MCF 10A (cell line): ENCODE measurements at regions not wholly inside any gene's neighbourhood (a gene's known extent, or its start where the extent isn't known, plus 50 kb on each side); places are given as distances from the start of the nearest gene placed in this dataset.
"Not testable (repeated sequence)": the region's sequence is repeated elsewhere in the genome, so short reads cannot be mapped to it uniquely, and the experiment has no call there.

Source experiments
- BruUV-seq: library from RNA; stranded (reverse); fragments of 400-500 nt; replicated peaks from 2 replicates; lab custom pipeline; 2021; lab: Mats Ljungman, UMichigan
- CTCF ChIA-PET: fragments of 300-600 bp; sonication (Branson Sonifier 250); formaldehyde crosslinking; extraction: SDS; loops from one replicate; lab custom pipeline; 2021; ENCODE audit warnings: antibody characterized with exemption, inconsistent platforms; lab: Yijun Ruan, JAX
- POLR2A ChIA-PET: fragments of 300-600, 350-650 bp; sonication (Branson Sonifier 250); formaldehyde crosslinking; extraction: SDS; loops from one replicate; lab custom pipeline; 2020; ENCODE audit warnings: antibody characterized with exemption, inconsistent platforms; lab: Yijun Ruan, JAX
- DNase-seq: peaks from one replicate; pipeline ENCODE4 v3.0.0-alpha.2; 2018; ENCODE audit not compliant: unreplicated experiment
- H3K27ac Mint-ChIP-seq: one replicate; pipeline ENCODE4 v1.8.0; 2022; ENCODE audit warnings: mild to moderate bottlenecking, low read depth, mixed read lengths; ENCODE audit not compliant: unreplicated experiment
- H3K27me3 Mint-ChIP-seq: one replicate; pipeline ENCODE4 v1.8.0; 2022; ENCODE audit warnings: mixed read lengths; ENCODE audit not compliant: insufficient read depth, unreplicated experiment
- H3K36me3 Mint-ChIP-seq: one replicate; pipeline ENCODE4 v1.8.0; 2022; ENCODE audit warnings: mild to moderate bottlenecking, moderate library complexity, mixed read lengths; ENCODE audit not compliant: insufficient read depth, unreplicated experiment
- H3K4me1 Mint-ChIP-seq: one replicate; pipeline ENCODE4 v1.8.0; 2022; ENCODE audit warnings: mixed read lengths; ENCODE audit not compliant: insufficient read depth, unreplicated experiment
- H3K4me3 Mint-ChIP-seq: one replicate; pipeline ENCODE4 v1.8.0; 2022; ENCODE audit warnings: mild to moderate bottlenecking, moderate library complexity, mixed read lengths; ENCODE audit not compliant: unreplicated experiment
- H3K9me3 Mint-ChIP-seq: one replicate; pipeline ENCODE4 v1.8.0; 2022; ENCODE audit warnings: mixed read lengths; ENCODE audit not compliant: unreplicated experiment
- intact Hi-C: fragments of 100-400 bp; cut with micrococcal nuclease; formaldehyde crosslinking; loops from 2 replicates; pipeline ENCODE4 v1.14.1; 2022
- TF ChIP-seq, protein P1 (sequence below): fragments of 200-600 bp; IDR thresholded peaks from one replicate; pipeline ENCODE4 v1.8.0; 2022; ENCODE audit warnings: antibody characterized with exemption, mild to moderate bottlenecking; ENCODE audit not compliant: unreplicated experiment

DNA sequence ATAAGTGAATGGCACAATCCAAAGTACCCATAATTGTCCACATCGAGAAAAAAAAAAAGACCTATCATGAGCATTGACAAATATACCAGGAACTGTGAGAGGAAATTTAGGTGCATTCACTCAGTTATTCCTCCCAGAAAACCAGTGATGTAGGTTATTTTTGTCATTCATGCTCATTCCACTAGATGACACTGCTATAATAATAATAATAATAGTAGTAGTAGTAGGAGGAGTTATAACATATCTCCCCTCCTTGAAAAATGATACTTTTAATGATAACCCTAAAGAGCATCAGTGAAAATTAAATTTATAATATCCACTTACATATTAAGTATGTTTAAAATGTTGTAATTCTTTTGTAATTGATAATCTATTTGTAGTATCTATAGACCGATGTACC lies 463.9 kb upstream of the MIR17HG start:
- no peak overlapping the region for H3K27ac Mint-ChIP-seq
- H3K9me3 Mint-ChIP-seq, result no peaks in the 10 kb centered on the region
- ChIA-PET POLR2A (no interaction called here), CTCF (interaction anchor here (1.0 to 1.6 kb wide), 2 partner anchors 14 to 16 kb away, joined by 4 to 7 read pairs; no protein-coding TSS in a partner anchor)
- no TSS peak for BruUV-seq
- H3K27me3 Mint-ChIP-seq, result no peaks in the 10 kb centered on the region
- H3K4me3 Mint-ChIP-seq, result no peak overlapping the region
- intact Hi-C loops, result loop anchor here (1.0 kb wide), 3 partner anchors 85 to 162 kb away; no protein-coding TSS in a partner anchor
- no peak for DNase-seq
- H3K36me3 Mint-ChIP-seq, result no peaks in the 10 kb centered on the region
- no peaks in the 10 kb centered on the region for H3K4me1 Mint-ChIP-seq
- TF ChIP-seq, protein P1, sequence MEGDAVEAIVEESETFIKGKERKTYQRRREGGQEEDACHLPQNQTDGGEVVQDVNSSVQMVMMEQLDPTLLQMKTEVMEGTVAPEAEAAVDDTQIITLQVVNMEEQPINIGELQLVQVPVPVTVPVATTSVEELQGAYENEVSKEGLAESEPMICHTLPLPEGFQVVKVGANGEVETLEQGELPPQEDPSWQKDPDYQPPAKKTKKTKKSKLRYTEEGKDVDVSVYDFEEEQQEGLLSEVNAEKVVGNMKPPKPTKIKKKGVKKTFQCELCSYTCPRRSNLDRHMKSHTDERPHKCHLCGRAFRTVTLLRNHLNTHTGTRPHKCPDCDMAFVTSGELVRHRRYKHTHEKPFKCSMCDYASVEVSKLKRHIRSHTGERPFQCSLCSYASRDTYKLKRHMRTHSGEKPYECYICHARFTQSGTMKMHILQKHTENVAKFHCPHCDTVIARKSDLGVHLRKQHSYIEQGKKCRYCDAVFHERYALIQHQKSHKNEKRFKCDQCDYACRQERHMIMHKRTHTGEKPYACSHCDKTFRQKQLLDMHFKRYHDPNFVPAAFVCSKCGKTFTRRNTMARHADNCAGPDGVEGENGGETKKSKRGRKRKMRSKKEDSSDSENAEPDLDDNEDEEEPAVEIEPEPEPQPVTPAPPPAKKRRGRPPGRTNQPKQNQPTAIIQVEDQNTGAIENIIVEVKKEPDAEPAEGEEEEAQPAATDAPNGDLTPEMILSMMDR, result no peak

DNA sequence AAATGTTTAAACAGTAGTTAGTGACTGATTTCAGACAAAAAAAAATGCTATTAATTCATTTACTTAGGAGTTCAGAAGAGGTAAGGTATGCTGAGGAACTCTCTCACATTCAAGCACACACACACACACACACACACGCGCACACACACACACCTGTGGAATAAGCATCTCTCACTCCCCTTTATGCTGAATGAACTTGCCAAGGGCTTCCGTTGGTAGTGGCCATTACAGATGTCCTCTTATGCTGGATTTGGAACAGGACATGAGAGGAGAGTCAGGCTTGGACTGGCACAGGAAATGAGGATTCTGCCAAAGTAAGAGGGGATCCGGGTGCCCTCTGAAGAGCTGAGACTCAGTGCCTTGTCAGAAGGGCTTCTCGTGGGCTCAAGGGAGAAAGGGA lies 463.4 kb upstream of the MIR17HG start:
- POLR2A ChIA-PET, result no interaction called here
- Mint-ChIP-seq H3K27me3 (no peaks in the 10 kb centered on the region), H3K36me3 (no peaks in the 10 kb centered on the region), H3K9me3 (no peaks in the 10 kb centered on the region), H3K27ac (no peak overlapping the region), H3K4me1 (no peaks in the 10 kb centered on the region), H3K4me3 (no peak overlapping the region)
- CTCF ChIA-PET, result interaction anchor here (0.6 to 1.0 kb wide), 2 partner anchors 14 to 68 kb away, joined by 3 to 4 read pairs; no protein-coding TSS in a partner anchor
- intact Hi-C loops, result no loop called here
- TF ChIP-seq, protein P1, result no peak
- DNase-seq, result no peak
- BruUV-seq, result no TSS peak

GRCh38 chr13:90889906-90890834 lies 457.3 kb upstream of the MIR17HG start:
- BruUV-seq, result no TSS peak
- Mint-ChIP-seq H3K4me1 (no peaks in the 10 kb centered on the region), H3K36me3 (no peaks in the 10 kb centered on the region), H3K4me3 (no peak overlapping the region), H3K27me3 (no peaks in the 10 kb centered on the region), H3K9me3 (no peaks in the 10 kb centered on the region), H3K27ac (no peak overlapping the region)
- TF ChIP-seq, protein P1, result no peak
- ChIA-PET CTCF (interaction anchor here (0.9 kb wide), 1 partner anchor 78 kb away, joined by 4 read pairs; no protein-coding TSS in a partner anchor), POLR2A (no interaction called here)
- intact Hi-C loops, result no loop called here
- no peak for DNase-seq

GRCh38 chr13:90891329-90891728 lies 456.2 kb upstream of the MIR17HG start:
- no peak overlapping the region for H3K27ac Mint-ChIP-seq
- CTCF ChIA-PET, result interaction anchor here (0.6 kb wide), 1 partner anchor 424 kb away, joined by 3 read pairs; no protein-coding TSS in a partner anchor
- no TSS peak for BruUV-seq
- POLR2A ChIA-PET, result no interaction called here
- H3K36me3 Mint-ChIP-seq, result no peaks in the 10 kb centered on the region
- no peaks in the 10 kb centered on the region for H3K9me3 Mint-ChIP-seq
- H3K27me3 Mint-ChIP-seq, result no peaks in the 10 kb centered on the region
- TF ChIP-seq, protein P1, result no peak
- no peak overlapping the region for H3K4me3 Mint-ChIP-seq
- H3K4me1 Mint-ChIP-seq, result no peaks in the 10 kb centered on the region
- intact Hi-C loops, result no loop called here
- no peak for DNase-seq

GRCh38 chr13:90893199-90893598 lies 454.3 kb upstream of the MIR17HG start:
- H3K27ac Mint-ChIP-seq, H3K27me3 Mint-ChIP-seq, H3K36me3 Mint-ChIP-seq, H3K4me3 Mint-ChIP-seq, POLR2A ChIA-PET, DNase-seq, intact Hi-C loops, H3K9me3 Mint-ChIP-seq, BruUV-seq, H3K4me1 Mint-ChIP-seq: not testable (repeated sequence)
- CTCF ChIA-PET, result interaction anchor here (0.6 to 1.1 kb wide), 2 partner anchors 26 to 109 kb away, joined by 3 read pairs; no protein-coding TSS in a partner anchor
